Fibroblast of the aortic adventitia (primary cell): ENCODE measurements at regions not wholly inside any gene's neighbourhood (a gene's known extent, or its start where the extent isn't known, plus 50 kb on each side); places are given as distances from the start of the nearest gene placed in this dataset.
"Not testable (repeated sequence)": the region's sequence is repeated elsewhere in the genome, so short reads cannot be mapped to it uniquely, and the experiment has no call there.

ENCODE experiments used
- DNase-seq: peaks from one replicate; pipeline ENCODE4 v3.0.0-alpha.2; 2010; ENCODE audit warnings: low read depth
- H3K4me3 ChIP-seq: 2 replicates; pipeline ENCODE4 v1.5.1; 2011; ENCODE audit warnings: low read depth, mild to moderate bottlenecking, control low read depth, low read length, moderate library complexity
- CTCF ChIP-seq: IDR thresholded peaks from 2 replicates; pipeline ENCODE4 v1.5.1; 2011; ENCODE audit warnings: mild to moderate bottlenecking, low read length, control low read depth, inconsistent platforms; ENCODE audit not compliant: insufficient read depth

DNA sequence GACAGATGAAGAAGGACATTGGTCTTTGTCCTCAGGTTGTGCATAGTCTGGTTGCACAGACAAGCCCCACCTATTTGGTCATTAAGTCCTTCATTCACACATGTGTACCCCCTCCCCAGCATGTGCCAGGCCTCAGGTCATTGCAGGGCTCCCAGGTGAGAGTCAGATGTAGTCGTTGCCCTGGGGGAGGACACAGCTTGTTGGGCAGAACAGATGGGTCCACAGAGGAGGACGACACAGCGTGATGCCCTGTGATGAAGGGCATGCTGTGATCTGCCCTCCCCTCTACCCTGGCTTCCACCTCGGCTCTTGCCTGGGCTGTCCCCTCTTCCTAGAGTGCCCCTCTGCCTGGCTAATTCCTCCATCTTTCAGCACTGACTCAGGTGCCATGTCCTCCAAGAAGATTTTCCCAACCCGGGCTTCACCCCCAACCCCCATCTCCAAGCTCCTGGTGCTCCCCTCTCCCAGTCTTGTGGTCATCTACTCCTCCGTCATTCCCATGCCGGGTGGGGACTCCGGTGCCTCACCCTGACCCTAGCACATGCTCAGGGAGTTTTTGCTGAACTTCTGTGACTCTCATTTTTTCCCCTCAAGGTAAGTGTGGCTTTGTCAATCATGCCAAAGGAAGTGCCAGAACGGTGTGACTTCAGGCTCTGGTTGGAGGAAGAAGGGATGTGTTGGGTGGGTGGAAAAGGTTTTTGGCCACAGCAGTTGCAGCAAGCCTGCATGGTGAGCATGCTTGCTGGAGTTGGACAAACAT is 220.5 kb downstream of the FOXD2 start:
- DNase-seq: no peak
- no peak for TF ChIP-seq CTCF
- H3K4me3 ChIP-seq: no peak overlapping the region

GRCh38 chr1:47659146-47659545 is 221.3 kb downstream of the FOXD2 start:
- no peak for DNase-seq
- H3K4me3 ChIP-seq: no peak overlapping the region
- TF ChIP-seq CTCF: no peak

DNA sequence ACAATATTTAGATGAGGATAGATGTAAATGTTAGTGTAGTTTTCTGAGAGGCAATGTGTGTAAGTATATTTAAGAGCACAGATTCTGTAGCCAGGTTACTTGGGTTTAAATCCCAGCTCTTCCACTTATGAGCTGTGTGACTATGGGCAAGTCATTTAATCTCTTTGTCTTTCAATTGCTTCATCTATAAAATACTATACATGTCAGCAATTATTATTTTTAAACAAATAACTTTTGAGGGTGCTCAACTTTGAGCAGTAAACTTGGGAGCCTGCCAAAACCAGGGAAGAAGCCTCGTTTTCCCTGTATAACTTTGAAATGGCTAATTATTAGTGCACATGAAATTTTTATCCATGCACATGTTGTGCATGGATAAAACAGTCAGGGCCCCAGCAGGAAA is 222.8 kb downstream of the FOXD2 start:
- no peak overlapping the region for H3K4me3 ChIP-seq
- no peak for DNase-seq
- no peak for TF ChIP-seq CTCF

DNA sequence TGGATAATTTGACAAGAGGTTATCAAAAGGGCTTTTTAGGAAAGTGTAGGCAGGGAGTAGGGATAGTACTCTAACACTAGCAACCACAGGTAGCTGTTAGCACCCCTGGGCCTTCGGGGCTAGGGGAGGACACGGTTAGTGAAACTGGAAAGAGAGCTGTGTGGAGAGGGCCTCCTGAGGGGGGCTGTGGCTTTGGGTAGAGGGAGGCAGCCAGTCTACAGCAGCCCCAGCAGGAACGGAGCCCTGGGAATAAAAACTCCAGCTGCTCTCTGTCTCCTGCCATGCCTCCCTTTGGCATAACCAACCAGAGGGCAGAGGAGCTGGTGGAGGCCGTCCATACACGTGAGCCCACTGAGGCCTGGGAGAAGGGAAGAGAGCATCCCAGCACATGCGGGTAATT is 223.2 kb downstream of the FOXD2 start:
- no peak for DNase-seq
- no peak overlapping the region for H3K4me3 ChIP-seq
- TF ChIP-seq CTCF: no peak

DNA sequence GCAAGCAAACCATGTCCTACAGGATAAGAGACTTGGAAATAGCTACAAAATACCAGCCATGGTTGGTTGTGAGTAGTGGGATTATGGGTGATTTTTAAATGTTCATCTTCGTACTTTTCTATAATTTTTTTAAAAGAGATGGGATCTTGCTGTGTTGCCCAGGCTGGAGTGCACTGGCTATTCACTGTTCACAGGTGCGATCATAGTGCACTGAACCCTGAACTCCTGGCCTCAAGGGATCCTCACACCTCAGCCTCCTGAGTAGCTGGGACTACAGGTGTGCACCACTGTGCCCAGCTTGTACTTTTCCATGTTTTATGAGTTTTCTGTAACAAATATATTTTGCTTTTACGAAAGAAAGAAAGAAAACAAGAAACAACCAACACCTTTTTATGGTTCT is 224.2 kb downstream of the FOXD2 start:
- DNase-seq: no peak
- TF ChIP-seq CTCF: no peak

DNA sequence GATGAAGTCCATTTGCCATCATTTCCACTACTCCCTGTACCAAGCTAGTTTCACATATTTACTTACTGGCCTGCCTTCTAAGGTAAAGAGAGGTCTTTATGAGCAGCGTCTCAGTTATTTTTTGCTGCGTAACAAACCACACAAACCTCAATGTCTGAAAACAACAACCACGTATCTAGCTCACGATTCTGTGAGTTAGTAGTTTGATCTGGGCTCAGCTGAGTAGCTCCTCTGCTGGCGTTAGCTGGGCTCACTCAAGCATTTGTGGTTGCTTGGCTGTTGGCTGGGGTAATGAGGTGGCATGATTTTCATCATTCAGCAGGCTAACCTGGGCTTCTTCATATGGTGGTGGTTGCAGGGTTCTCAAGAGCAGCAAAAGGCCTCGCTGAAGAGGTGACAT is 225.4 kb downstream of the FOXD2 start:
- H3K4me3 ChIP-seq: no peak overlapping the region
- DNase-seq: no peak
- no peak for TF ChIP-seq CTCF

More for the DNA sequence above, 224.2 kb downstream of the FOXD2 start:
- no peak overlapping the region for H3K4me3 ChIP-seq

- no peak overlapping the region for H3K4me3 ChIP-seq
- DNase-seq: no peak
- no peak for TF ChIP-seq CTCF
Measured at GRCh38 chr1:47664356-47664755, 226.5 kb downstream of the FOXD2 start.

- DNase-seq, H3K4me3 ChIP-seq: not testable (repeated sequence)
Measured at GRCh38 chr1:47664896-47665295, 227.1 kb downstream of the FOXD2 start.
